ENCODE measurements at regions not wholly inside any gene's neighbourhood (a gene's known extent, or its start where the extent isn't known, plus 50 kb on each side); places are given as distances from the start of the nearest gene placed in this dataset.

DNA sequence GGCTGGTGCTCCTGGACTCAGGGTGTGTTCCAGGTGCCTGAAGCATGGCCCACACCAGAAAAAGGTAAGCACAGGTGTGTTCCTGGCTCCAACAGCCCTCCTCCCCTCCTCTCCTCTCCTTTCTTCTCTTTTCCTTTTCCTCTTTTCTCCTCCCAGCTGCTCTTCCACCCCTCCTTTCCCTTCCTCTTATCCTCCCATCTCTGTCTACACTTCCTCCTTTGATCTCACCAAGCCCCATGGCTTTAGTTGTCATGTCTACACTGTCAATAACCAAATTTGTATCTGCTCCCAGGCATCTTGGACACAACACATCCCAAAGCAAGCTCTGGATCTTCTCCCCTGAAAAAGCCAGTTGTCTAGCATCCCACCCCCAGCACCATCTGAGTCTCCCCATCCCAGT lies 56.7 kb upstream of the LAPTM5 start:
- no peaks in the 10 kb centered on the region for H3K27me3 ChIP-seq (ENCODE audit: insufficient read depth, low read length)
- no peak overlapping the region for H3K9ac ChIP-seq (ENCODE audit: extremely low read depth, insufficient read length, low read length)
- no peak overlapping the region for H3T11ph ChIP-seq (ENCODE audit: low read length)
- no peak overlapping the region for H2BK20ac ChIP-seq (ENCODE audit: low read depth, low read length, poor library complexity, severe bottlenecking)
- Mint-ChIP-seq H3K27ac (no peak overlapping the region), H3K4me3 (no peak overlapping the region), H3K27me3 (ENCODE audit: low read depth) (peaks cover 1% of the 10 kb centered on the region), H3K4me1 (peaks cover 47 to 48% of the 10 kb centered on the region in 2 experiments), H3K36me3 (ENCODE audit: insufficient read depth in 1 of 3, low read depth in 3 of 3) (no peaks in the 10 kb centered on the region), H3K9me3 (no peaks in the 10 kb centered on the region; a peak in 1 of 5 replicates)
- H3K9me3 ChIP-seq (ENCODE audit: control insufficient read depth, low read depth, low read length), result no peaks in the 10 kb centered on the region
- H2BK12ac ChIP-seq (ENCODE audit: insufficient read length, low read depth, low read length), result no peak overlapping the region
- no peak overlapping the region for H3K18ac ChIP-seq (ENCODE audit: insufficient read length, low read depth, low read length)
- no peak overlapping the region for H2BK5ac ChIP-seq (ENCODE audit: insufficient read length, low read length)
- H3K4ac ChIP-seq (ENCODE audit: low read depth, low read length), result no peak overlapping the region
- no peak for DNase-seq
- no peaks in the 10 kb centered on the region for H3K79me1 ChIP-seq (ENCODE audit: insufficient read depth, low read depth, low read length, poor library complexity, severe bottlenecking)
- H4K20me1 ChIP-seq (ENCODE audit: control insufficient read depth, insufficient read depth, insufficient read length), result no peaks in the 10 kb centered on the region
- no peak overlapping the region for H4K91ac ChIP-seq (ENCODE audit: insufficient read length, low read depth, low read length)
- no peak overlapping the region for H3K23ac ChIP-seq (ENCODE audit: insufficient read length, low read depth, low read length)
- no peaks in the 10 kb centered on the region for H3K23me2 ChIP-seq (ENCODE audit: insufficient read length, low read depth, low read length, poor library complexity, severe bottlenecking)
- no peak overlapping the region for H2AFZ ChIP-seq (ENCODE audit: low read length)
- H2BK120ac ChIP-seq (ENCODE audit: low read depth, low read length, poor library complexity, severe bottlenecking), result no peak overlapping the region
- H3K4me2 ChIP-seq (ENCODE audit: insufficient read depth, insufficient read length, low read length), result no peak overlapping the region
- no peak overlapping the region for H3K27ac ChIP-seq (ENCODE audit: insufficient read length, low read depth, low read length)
- H2AK5ac ChIP-seq (ENCODE audit: insufficient read length, low read length), result no peak overlapping the region
- H2BK15ac ChIP-seq (ENCODE audit: low read depth, low read length), result no peak overlapping the region
- TF ChIP-seq, protein P1, sequence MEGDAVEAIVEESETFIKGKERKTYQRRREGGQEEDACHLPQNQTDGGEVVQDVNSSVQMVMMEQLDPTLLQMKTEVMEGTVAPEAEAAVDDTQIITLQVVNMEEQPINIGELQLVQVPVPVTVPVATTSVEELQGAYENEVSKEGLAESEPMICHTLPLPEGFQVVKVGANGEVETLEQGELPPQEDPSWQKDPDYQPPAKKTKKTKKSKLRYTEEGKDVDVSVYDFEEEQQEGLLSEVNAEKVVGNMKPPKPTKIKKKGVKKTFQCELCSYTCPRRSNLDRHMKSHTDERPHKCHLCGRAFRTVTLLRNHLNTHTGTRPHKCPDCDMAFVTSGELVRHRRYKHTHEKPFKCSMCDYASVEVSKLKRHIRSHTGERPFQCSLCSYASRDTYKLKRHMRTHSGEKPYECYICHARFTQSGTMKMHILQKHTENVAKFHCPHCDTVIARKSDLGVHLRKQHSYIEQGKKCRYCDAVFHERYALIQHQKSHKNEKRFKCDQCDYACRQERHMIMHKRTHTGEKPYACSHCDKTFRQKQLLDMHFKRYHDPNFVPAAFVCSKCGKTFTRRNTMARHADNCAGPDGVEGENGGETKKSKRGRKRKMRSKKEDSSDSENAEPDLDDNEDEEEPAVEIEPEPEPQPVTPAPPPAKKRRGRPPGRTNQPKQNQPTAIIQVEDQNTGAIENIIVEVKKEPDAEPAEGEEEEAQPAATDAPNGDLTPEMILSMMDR (conservative IDR thresholded peaks at IDR 0.05), result no peak
- no peak overlapping the region for H3K14ac ChIP-seq (ENCODE audit: insufficient read depth, low read length)
- H4K5ac ChIP-seq (ENCODE audit: insufficient read length, low read depth, low read length), result no peak overlapping the region
- H3K4me1 ChIP-seq (ENCODE audit: insufficient read depth, low read length), result peaks cover 15% of the 10 kb centered on the region; the same call in 1 of the 2 replicates
- no peak overlapping the region for H3K56ac ChIP-seq (ENCODE audit: insufficient read length, low read depth, low read length)
- no peaks in the 10 kb centered on the region for H3K79me2 ChIP-seq (ENCODE audit: insufficient read depth, low read length)
- H4K8ac ChIP-seq (replicated peaks; ENCODE audit: insufficient read length, low read depth, low read length), result no peak overlapping the region

All from H9 (cell line).